HepG2 (cell line): ENCODE measurements at regions not wholly inside any gene's neighbourhood (a gene's known extent, or its start where the extent isn't known, plus 50 kb on each side); places are given as distances from the start of the nearest gene placed in this dataset.

Experiments used
- CCDC6 ChIP-seq: sonication (generic); formaldehyde crosslinking; IDR thresholded peaks from 2 replicates; pipeline ENCODE4 v1.8.1; 2022; ENCODE audit warnings: mild to moderate bottlenecking, missing genetic modification reagents, moderate library complexity
- HMGXB3 ChIP-seq: sonication (generic); formaldehyde crosslinking; IDR thresholded peaks from 2 replicates; pipeline ENCODE4 v1.4.0; 2020; ENCODE audit warnings: missing genetic modification reagents, borderline replicate concordance
- LCORL ChIP-seq, 2 experiments: fragments of 450-650 bp in 1 of 2; sonication (generic) in 1 of 2; formaldehyde crosslinking in 1 of 2; IDR thresholded peaks; 2 replicates each; pipeline versions ENCODE4 v1.5.0 to v1.6.1; 2017 to 2020; ENCODE audit warnings: antibody characterized with exemption in 1 of 2, missing genetic modification reagents in 1 of 2
- NFIC ChIP-seq: IDR thresholded peaks from 2 replicates; pipeline ENCODE4 v1.6.1; 2012; ENCODE audit warnings: mild to moderate bottlenecking, low read length, inconsistent platforms
- TF ChIP-seq, protein P1 (sequence below): sonication (generic); formaldehyde crosslinking; IDR thresholded peaks from 2 replicates; pipeline ENCODE4 v1.4.0; 2020; ENCODE audit warnings: mild to moderate bottlenecking, missing genetic modification reagents

- TF ChIP-seq, protein P1, sequence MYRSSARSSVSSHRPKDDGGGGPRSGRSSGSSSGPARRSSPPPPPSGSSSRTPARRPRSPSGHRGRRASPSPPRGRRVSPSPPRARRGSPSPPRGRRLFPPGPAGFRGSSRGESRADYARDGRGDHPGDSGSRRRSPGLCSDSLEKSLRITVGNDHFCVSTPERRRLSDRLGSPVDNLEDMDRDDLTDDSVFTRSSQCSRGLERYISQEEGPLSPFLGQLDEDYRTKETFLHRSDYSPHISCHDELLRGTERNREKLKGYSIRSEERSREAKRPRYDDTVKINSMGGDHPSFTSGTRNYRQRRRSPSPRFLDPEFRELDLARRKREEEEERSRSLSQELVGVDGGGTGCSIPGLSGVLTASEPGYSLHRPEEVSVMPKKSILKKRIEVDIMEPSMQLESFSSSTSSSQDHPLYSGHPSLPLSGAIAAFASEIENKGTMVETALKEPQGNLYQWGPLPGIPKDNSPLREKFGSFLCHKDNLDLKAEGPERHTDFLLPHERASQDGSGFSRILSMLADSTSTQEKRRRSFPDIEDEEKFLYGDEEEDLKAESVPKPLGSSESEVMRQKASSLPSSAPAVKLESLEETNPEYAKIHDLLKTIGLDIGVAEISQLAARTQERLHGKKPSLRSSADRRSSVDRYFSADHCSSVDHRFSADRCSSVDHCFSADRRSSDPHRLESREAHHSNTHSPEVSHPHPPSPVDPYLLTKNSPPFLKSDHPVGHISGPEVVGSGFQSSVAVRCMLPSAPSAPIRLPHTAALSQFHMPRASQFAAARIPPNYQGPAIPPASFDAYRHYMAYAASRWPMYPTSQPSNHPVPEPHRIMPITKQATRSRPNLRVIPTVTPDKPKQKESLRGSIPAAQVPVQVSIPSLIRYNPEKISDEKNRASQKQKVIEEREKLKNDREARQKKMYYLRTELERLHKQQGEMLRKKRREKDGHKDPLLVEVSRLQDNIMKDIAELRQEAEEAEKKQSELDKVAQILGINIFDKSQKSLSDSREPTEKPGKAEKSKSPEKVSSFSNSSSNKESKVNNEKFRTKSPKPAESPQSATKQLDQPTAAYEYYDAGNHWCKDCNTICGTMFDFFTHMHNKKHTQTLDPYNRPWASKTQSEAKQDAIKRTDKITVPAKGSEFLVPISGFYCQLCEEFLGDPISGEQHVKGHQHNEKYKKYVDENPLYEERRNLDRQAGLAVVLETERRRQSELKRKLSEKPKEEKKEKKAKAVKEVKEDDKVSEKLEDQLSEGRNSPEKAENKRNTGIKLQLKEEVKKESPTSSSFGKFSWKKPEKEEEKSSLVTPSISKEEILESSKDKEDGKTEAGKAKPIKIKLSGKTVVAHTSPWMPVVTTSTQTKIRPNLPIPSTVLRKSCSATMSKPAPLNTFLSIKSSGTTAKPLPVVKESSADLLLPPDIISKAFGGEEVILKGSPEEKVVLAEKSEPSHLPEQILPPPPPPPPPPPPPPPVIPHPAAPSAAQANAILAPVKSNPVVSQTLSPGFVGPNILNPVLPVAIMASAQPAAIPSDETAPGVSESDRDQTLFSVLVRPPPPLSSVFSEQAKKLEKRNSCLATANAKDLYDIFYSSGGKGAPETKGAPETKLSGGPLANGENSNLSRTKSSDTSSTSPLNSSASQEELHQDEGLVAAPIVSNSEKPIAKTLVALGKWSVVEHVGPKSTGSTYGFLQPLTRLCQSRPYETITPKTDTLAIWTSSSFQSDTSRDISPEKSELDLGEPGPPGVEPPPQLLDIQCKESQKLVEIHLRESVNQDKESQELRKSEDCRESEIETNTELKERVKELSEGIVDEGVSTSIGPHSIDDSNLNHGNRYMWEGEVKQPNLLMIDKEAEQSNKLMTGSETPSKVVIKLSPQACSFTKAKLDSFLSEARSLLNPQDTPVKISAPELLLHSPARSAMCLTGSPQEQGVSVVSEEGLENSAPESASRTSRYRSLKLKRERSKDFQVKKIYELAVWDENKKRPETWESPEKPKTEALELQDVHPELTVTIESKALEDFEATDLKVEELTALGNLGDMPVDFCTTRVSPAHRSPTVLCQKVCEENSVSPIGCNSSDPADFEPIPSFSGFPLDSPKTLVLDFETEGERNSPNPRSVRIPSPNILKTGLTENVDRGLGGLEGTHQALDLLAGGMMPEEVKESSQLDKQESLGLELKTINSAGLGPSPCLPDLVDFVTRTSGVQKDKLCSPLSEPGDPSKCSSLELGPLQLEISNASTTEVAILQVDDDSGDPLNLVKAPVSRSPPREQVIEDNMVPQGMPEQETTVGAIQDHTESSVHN: no peak
- no peak for TF ChIP-seq CCDC6
- no peak for TF ChIP-seq HMGXB3 (CRISPR knock-in tag)
- no peak for TF ChIP-seq LCORL (IDR thresholded peaks at IDR 0.05)
- no peak for TF ChIP-seq LCORL (CRISPR knock-in tag; IDR thresholded peaks at IDR 0.05)
- no peak for TF ChIP-seq NFIC
These were observed 52.1 kb downstream of the SOD2 start (continued) for GRCh38 chr6:159640722-159641482.
